Uterus (tissue), 2 donors: ENCODE measurements at regions not wholly inside any gene's neighbourhood (a gene's known extent, or its start where the extent isn't known, plus 50 kb on each side); places are given as distances from the start of the nearest gene placed in this dataset.

Experiments
- CTCF ChIP-seq, 4 experiments: fragments of 200-600 bp in 2 of 4; fragments of 450-650 bp in 2 of 4; sonication (generic) in 2 of 4; IDR thresholded peaks; one replicate each; pipeline ENCODE4 v1.5.1; 2016 to 2019; ENCODE audit warnings: antibody characterized with exemption in 4 of 4, mild to moderate bottlenecking in 2 of 4, moderate library complexity in 1 of 4
- POLR2A ChIP-seq, 2 donors: fragments of 450-650 bp; IDR thresholded peaks; one replicate each; pipeline ENCODE4 v1.6.1; 2016; ENCODE audit warnings: antibody characterized with exemption in 2 of 2, mild to moderate bottlenecking in 1 of 2, moderate library complexity in 1 of 2

DNA sequence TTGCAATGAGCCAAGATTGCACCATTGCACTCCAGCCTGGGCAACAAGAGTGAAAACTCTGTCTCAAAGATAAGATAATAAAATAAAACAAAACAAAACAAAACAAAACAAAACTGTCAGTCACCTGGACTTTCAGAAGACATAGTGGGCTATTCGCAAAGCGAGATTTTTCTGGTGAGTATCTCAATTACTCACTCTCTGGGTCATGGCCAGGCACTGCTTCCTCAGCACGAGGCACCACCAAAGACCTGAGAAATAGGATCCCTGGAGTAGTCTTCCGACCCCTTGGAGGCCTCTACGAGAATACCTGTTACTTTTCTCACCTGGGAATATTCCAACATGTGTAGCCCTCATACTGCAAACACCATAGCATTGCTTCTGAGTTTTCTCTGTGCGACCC is 201.7 kb upstream of the ZNF618 start:
- TF ChIP-seq POLR2A (IDR thresholded peaks at IDR 0.05) (no peak), CTCF (IDR thresholded peaks at IDR 0.05) (no peak)
